ENCODE measurements at regions not wholly inside any gene's neighbourhood (a gene's known extent, or its start where the extent isn't known, plus 50 kb on each side); places are given as distances from the start of the nearest gene placed in this dataset.

- TF ChIP-seq, protein P1, sequence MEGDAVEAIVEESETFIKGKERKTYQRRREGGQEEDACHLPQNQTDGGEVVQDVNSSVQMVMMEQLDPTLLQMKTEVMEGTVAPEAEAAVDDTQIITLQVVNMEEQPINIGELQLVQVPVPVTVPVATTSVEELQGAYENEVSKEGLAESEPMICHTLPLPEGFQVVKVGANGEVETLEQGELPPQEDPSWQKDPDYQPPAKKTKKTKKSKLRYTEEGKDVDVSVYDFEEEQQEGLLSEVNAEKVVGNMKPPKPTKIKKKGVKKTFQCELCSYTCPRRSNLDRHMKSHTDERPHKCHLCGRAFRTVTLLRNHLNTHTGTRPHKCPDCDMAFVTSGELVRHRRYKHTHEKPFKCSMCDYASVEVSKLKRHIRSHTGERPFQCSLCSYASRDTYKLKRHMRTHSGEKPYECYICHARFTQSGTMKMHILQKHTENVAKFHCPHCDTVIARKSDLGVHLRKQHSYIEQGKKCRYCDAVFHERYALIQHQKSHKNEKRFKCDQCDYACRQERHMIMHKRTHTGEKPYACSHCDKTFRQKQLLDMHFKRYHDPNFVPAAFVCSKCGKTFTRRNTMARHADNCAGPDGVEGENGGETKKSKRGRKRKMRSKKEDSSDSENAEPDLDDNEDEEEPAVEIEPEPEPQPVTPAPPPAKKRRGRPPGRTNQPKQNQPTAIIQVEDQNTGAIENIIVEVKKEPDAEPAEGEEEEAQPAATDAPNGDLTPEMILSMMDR (IDR thresholded peaks at IDR 0.05; ENCODE audit: poor library complexity): no peak
- TF ChIP-seq EZH2phosphoT487 (IDR thresholded peaks at IDR 0.05; ENCODE audit: low read depth, severe bottlenecking, unreplicated experiment): no peak
Measured at GRCh38 chr7:346116-346898, 56.3 kb downstream of the FOXL3 start.

Measured in hepatocyte (in vitro differentiated cells).